Ishikawa (cell line): ENCODE measurements at regions not wholly inside any gene's neighbourhood (a gene's known extent, or its start where the extent isn't known, plus 50 kb on each side); places are given as distances from the start of the nearest gene placed in this dataset.

ENCODE experiments used
- CEBPB ChIP-seq: IDR thresholded peaks from 2 replicates; pipeline ENCODE4 v1.6.1; 2012
- CREB1 ChIP-seq: IDR thresholded peaks from 2 replicates; pipeline ENCODE4 v1.6.1; 2012; ENCODE audit warnings: low read depth
- EGR1 ChIP-seq: IDR thresholded peaks from 2 replicates; pipeline ENCODE4 v1.6.1; 2012
- EP300 ChIP-seq: IDR thresholded peaks from 2 replicates; pipeline ENCODE4 v1.6.1; 2012; ENCODE audit warnings: borderline replicate concordance
- FOXM1 ChIP-seq: IDR thresholded peaks from 2 replicates; pipeline ENCODE4 v1.6.1; 2012; ENCODE audit warnings: low read depth, borderline replicate concordance
- RAD21 ChIP-seq: IDR thresholded peaks from 2 replicates; pipeline ENCODE4 v1.6.1; 2012; ENCODE audit warnings: low read depth
- TAF1 ChIP-seq: IDR thresholded peaks from 2 replicates; pipeline ENCODE4 v1.6.1; 2012; ENCODE audit warnings: low read depth, mild to moderate bottlenecking
- TEAD4 ChIP-seq: IDR thresholded peaks from 2 replicates; pipeline ENCODE4 v1.6.1; 2012
- YY1 ChIP-seq: IDR thresholded peaks from 2 replicates; pipeline ENCODE4 v1.6.1; 2012; ENCODE audit warnings: low read depth
- TF ChIP-seq, protein P1 (sequence below): IDR thresholded peaks from 2 replicates; pipeline ENCODE4 v1.6.1; 2012
- TF ChIP-seq, protein P2 (sequence below): IDR thresholded peaks from 2 replicates; pipeline ENCODE4 v1.6.1; 2012; ENCODE audit warnings: low read depth, mild to moderate bottlenecking

DNA sequence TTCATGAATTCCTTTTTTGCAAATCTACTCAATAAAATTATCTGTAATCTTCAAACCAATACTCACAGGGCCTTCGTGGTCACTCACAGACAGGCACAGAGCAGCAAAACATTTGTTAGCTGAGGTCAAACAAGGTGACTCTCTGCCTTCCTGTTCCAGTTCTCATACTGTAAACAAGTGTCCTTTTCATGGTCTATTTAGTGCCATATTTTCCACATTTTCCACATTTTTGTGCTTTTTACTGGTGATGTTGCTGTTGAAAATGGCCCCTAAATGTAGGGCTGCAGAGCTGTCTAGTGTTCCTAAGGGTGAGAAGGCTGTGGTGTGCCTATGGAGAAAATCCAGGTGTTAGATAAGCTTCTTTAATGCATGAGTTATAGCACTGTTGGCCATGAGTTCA, 133.1 kb upstream of the COL21A1 start:
- TF ChIP-seq, protein P1, sequence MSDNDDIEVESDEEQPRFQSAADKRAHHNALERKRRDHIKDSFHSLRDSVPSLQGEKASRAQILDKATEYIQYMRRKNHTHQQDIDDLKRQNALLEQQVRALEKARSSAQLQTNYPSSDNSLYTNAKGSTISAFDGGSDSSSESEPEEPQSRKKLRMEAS = no peak
- no peak for TF ChIP-seq TAF1
- TF ChIP-seq EP300 = no peak
- no peak for TF ChIP-seq YY1
- TF ChIP-seq CREB1 = no peak
- no peak for TF ChIP-seq TEAD4
- TF ChIP-seq, protein P2, sequence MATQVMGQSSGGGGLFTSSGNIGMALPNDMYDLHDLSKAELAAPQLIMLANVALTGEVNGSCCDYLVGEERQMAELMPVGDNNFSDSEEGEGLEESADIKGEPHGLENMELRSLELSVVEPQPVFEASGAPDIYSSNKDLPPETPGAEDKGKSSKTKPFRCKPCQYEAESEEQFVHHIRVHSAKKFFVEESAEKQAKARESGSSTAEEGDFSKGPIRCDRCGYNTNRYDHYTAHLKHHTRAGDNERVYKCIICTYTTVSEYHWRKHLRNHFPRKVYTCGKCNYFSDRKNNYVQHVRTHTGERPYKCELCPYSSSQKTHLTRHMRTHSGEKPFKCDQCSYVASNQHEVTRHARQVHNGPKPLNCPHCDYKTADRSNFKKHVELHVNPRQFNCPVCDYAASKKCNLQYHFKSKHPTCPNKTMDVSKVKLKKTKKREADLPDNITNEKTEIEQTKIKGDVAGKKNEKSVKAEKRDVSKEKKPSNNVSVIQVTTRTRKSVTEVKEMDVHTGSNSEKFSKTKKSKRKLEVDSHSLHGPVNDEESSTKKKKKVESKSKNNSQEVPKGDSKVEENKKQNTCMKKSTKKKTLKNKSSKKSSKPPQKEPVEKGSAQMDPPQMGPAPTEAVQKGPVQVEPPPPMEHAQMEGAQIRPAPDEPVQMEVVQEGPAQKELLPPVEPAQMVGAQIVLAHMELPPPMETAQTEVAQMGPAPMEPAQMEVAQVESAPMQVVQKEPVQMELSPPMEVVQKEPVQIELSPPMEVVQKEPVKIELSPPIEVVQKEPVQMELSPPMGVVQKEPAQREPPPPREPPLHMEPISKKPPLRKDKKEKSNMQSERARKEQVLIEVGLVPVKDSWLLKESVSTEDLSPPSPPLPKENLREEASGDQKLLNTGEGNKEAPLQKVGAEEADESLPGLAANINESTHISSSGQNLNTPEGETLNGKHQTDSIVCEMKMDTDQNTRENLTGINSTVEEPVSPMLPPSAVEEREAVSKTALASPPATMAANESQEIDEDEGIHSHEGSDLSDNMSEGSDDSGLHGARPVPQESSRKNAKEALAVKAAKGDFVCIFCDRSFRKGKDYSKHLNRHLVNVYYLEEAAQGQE = no peak
- no peak for TF ChIP-seq FOXM1
- TF ChIP-seq CEBPB = no peak
- no peak for TF ChIP-seq RAD21
- no peak for TF ChIP-seq EGR1
